ENCODE measurements at regions not wholly inside any gene's neighbourhood (a gene's known extent, or its start where the extent isn't known, plus 50 kb on each side); places are given as distances from the start of the nearest gene placed in this dataset.
"Not testable (repeated sequence)": the region's sequence is repeated elsewhere in the genome, so short reads cannot be mapped to it uniquely, and the experiment has no call there.

DNA sequence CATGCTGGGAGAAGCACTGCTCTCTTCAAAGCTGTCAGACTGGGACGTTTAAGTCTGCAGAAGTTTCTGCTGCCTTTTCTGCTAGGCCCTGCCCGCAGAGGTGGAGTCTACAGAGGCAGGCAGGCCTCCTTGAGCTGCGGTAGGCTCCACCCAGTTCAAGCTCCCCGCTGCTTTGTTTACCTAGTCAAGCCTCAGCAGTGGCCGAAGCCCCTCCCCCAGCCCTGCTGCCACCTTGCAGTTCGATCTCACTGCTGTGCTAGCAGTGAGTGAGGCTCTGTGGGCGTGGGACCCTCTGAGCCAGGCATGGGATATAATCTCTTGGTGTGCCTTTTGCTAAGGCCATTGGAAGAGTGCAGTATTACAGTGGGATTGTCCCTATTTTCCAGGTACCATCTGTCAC is 1540.5 kb downstream of the MAT2B start:
- TF ChIP-seq EP300 (IDR thresholded peaks at IDR 0.05; ENCODE audit: low read depth); POLR2A (IDR thresholded peaks at IDR 0.05); POLR2AphosphoS5 (IDR thresholded peaks at IDR 0.05): not testable (repeated sequence)
- TF ChIP-seq, protein P1, sequence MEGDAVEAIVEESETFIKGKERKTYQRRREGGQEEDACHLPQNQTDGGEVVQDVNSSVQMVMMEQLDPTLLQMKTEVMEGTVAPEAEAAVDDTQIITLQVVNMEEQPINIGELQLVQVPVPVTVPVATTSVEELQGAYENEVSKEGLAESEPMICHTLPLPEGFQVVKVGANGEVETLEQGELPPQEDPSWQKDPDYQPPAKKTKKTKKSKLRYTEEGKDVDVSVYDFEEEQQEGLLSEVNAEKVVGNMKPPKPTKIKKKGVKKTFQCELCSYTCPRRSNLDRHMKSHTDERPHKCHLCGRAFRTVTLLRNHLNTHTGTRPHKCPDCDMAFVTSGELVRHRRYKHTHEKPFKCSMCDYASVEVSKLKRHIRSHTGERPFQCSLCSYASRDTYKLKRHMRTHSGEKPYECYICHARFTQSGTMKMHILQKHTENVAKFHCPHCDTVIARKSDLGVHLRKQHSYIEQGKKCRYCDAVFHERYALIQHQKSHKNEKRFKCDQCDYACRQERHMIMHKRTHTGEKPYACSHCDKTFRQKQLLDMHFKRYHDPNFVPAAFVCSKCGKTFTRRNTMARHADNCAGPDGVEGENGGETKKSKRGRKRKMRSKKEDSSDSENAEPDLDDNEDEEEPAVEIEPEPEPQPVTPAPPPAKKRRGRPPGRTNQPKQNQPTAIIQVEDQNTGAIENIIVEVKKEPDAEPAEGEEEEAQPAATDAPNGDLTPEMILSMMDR (IDR thresholded peaks at IDR 0.05): not testable (repeated sequence)

Measured in transverse colon (tissue), 4 donors.